GM23248 (cell line): ENCODE measurements at regions not wholly inside any gene's neighbourhood (a gene's known extent, or its start where the extent isn't known, plus 50 kb on each side); places are given as distances from the start of the nearest gene placed in this dataset.

Experiments used
- EZH2 ChIP-seq: fragments of 200-600 bp; sonication (generic); IDR thresholded peaks from 2 replicates; pipeline ENCODE4 v1.6.1; 2018; ENCODE audit warnings: antibody characterized with exemption, mild to moderate bottlenecking; ENCODE audit not compliant: insufficient read depth, poor library complexity, severe bottlenecking
- EZH2phosphoT487 ChIP-seq: fragments of 200-600 bp; sonication (generic); IDR thresholded peaks from 2 replicates; pipeline ENCODE4 v1.6.1; 2018; ENCODE audit warnings: antibody characterized with exemption, moderate library complexity, mild to moderate bottlenecking, low read depth; ENCODE audit not compliant: insufficient read depth

- TF ChIP-seq EZH2 (no peak), EZH2phosphoT487 (no peak)
Measured at GRCh38 chr2:173657996-173658717, 303.5 kb downstream of the CDCA7 start.
